ENCODE measurements at regions not wholly inside any gene's neighbourhood (a gene's known extent, or its start where the extent isn't known, plus 50 kb on each side); places are given as distances from the start of the nearest gene placed in this dataset.

DNA sequence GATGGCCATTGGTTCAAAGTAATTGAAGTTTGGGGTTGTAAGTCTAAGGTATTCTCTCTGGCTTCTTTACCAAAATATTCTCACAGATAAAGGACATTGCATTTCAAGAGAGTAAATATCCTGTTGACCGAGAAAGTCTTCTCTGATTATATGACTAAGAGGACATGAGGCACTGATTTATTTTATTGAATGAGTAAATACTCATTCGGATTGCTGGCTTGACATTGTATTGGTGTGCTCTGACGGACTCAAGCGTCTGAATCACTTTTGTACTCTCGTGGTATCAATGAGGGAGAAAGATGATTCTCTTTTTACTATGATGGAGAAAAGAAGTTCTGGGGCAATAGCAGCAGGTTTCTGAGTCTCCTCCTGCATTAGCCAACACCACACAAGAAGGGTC is 205.3 kb upstream of the RRP15 start:
- CTCF ChIA-PET = no interaction called here
- Histone ChIP-seq H3K27ac (ENCODE audit: low read depth, low read length, poor library complexity, severe bottlenecking) (no peak overlapping the region), H3K9me3 (ENCODE audit: low read depth, low read length, poor library complexity, severe bottlenecking) (no peaks in the 10 kb centered on the region), H3K4me3 (ENCODE audit: low read depth, low read length, poor library complexity, severe bottlenecking) (no peak overlapping the region), H3K27me3 (replicated peaks; ENCODE audit: insufficient read depth, low read depth, low read length, poor library complexity) (no peaks in the 10 kb centered on the region), H3K36me3 (ENCODE audit: insufficient read depth, low read length, poor library complexity, severe bottlenecking) (no peaks in the 10 kb centered on the region), H3K4me1 (ENCODE audit: insufficient read depth, low read length, poor library complexity, severe bottlenecking) (no peaks in the 10 kb centered on the region)
- POLR2A ChIA-PET (ENCODE audit: low non-redundant PET) = no interaction called here
- TF ChIP-seq EZH2 (IDR thresholded peaks at IDR 0.05; ENCODE audit: borderline replicate concordance, low read depth, low read length, poor library complexity, severe bottlenecking) = no peak
- TF ChIP-seq CTCF (conservative IDR thresholded peaks at IDR 0.05; ENCODE audit: low read depth, low read length) = no peak
- DNase-seq (ENCODE audit: low spot score) = no peak
- no TSS peak for BruUV-seq (replicated peaks)
- intact Hi-C loops (cut with micrococcal nuclease; ENCODE audit: unreplicated experiment) = no loop called here

- BruUV-seq (replicated peaks) = no TSS peak
- Histone ChIP-seq H3K27ac (ENCODE audit: low read depth, low read length, poor library complexity, severe bottlenecking) (no peak overlapping the region), H3K27me3 (replicated peaks; ENCODE audit: insufficient read depth, low read depth, low read length, poor library complexity) (no peaks in the 10 kb centered on the region), H3K9me3 (ENCODE audit: low read depth, low read length, poor library complexity, severe bottlenecking) (no peaks in the 10 kb centered on the region), H3K4me1 (ENCODE audit: insufficient read depth, low read length, poor library complexity, severe bottlenecking) (no peaks in the 10 kb centered on the region), H3K4me3 (ENCODE audit: low read depth, low read length, poor library complexity, severe bottlenecking) (no peak overlapping the region), H3K36me3 (ENCODE audit: insufficient read depth, low read length, poor library complexity, severe bottlenecking) (no peaks in the 10 kb centered on the region)
- CTCF ChIA-PET = no interaction called here
- POLR2A ChIA-PET (ENCODE audit: low non-redundant PET) = no interaction called here
- no peak for TF ChIP-seq EZH2 (IDR thresholded peaks at IDR 0.05; ENCODE audit: borderline replicate concordance, low read depth, low read length, poor library complexity, severe bottlenecking)
- no peak for TF ChIP-seq CTCF (conservative IDR thresholded peaks at IDR 0.05; ENCODE audit: low read depth, low read length)
- intact Hi-C loops (cut with micrococcal nuclease; ENCODE audit: unreplicated experiment) = no loop called here
- no peak for DNase-seq (ENCODE audit: low spot score)
Observed at GRCh38 chr1:218080863-218081262, 204.2 kb upstream of the RRP15 start.

- BruUV-seq (replicated peaks) = no TSS peak
- no peaks in the 10 kb centered on the region for H3K36me3 ChIP-seq (ENCODE audit: insufficient read depth, low read length, poor library complexity, severe bottlenecking)
- no peaks in the 10 kb centered on the region for H3K4me1 ChIP-seq (ENCODE audit: insufficient read depth, low read length, poor library complexity, severe bottlenecking)
- no peak overlapping the region for H3K4me3 ChIP-seq (ENCODE audit: low read depth, low read length, poor library complexity, severe bottlenecking)
- no peak for DNase-seq (ENCODE audit: low spot score)
- intact Hi-C loops (cut with micrococcal nuclease; ENCODE audit: unreplicated experiment) = no loop called here
- ChIA-PET POLR2A (ENCODE audit: low non-redundant PET) (no interaction called here), CTCF (no interaction called here)
- H3K9me3 ChIP-seq (ENCODE audit: low read depth, low read length, poor library complexity, severe bottlenecking) = no peaks in the 10 kb centered on the region
- TF ChIP-seq CTCF (conservative IDR thresholded peaks at IDR 0.05; ENCODE audit: low read depth, low read length) (no peak), EZH2 (IDR thresholded peaks at IDR 0.05; ENCODE audit: borderline replicate concordance, low read depth, low read length, poor library complexity, severe bottlenecking) (no peak)
- H3K27me3 ChIP-seq (replicated peaks; ENCODE audit: insufficient read depth, low read depth, low read length, poor library complexity) = no peaks in the 10 kb centered on the region
- no peak overlapping the region for H3K27ac ChIP-seq (ENCODE audit: low read depth, low read length, poor library complexity, severe bottlenecking)
Observed at GRCh38 chr1:218081358-218081757, 203.7 kb upstream of the RRP15 start.

Data from A673 (cell line).